ENCODE measurements at regions not wholly inside any gene's neighbourhood (a gene's known extent, or its start where the extent isn't known, plus 50 kb on each side); places are given as distances from the start of the nearest gene placed in this dataset.

DNA sequence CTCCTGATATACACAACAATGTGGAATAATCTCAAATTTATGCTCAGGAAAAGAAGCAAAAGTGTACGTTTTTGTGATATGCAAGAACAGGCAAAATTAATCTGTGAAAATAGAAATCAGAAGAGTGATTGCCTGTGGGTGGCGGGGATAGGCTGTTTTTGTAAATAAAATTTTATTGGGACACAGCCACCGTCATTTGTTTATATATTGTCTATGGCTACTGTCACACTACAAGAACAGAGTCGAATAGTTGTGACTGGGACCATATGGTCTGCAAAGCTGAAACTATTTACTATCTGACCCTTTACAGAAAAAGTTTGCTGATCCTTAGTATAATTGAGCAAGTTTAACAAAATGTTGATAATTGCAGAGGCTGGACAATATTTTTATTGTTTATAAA is 269.5 kb upstream of the HTR2A start:
- TF ChIP-seq, protein P1, sequence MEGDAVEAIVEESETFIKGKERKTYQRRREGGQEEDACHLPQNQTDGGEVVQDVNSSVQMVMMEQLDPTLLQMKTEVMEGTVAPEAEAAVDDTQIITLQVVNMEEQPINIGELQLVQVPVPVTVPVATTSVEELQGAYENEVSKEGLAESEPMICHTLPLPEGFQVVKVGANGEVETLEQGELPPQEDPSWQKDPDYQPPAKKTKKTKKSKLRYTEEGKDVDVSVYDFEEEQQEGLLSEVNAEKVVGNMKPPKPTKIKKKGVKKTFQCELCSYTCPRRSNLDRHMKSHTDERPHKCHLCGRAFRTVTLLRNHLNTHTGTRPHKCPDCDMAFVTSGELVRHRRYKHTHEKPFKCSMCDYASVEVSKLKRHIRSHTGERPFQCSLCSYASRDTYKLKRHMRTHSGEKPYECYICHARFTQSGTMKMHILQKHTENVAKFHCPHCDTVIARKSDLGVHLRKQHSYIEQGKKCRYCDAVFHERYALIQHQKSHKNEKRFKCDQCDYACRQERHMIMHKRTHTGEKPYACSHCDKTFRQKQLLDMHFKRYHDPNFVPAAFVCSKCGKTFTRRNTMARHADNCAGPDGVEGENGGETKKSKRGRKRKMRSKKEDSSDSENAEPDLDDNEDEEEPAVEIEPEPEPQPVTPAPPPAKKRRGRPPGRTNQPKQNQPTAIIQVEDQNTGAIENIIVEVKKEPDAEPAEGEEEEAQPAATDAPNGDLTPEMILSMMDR (tag by site-specific recombination; IDR thresholded peaks at IDR 0.05) = no peak
- TF ChIP-seq ZNF335 (tag by site-specific recombination; conservative IDR thresholded peaks at IDR 0.05) (no peak), ATF2 (tag by site-specific recombination; IDR thresholded peaks at IDR 0.05; ENCODE audit: low read depth) (no peak)
